GM19438 (cell line): ENCODE measurements at regions not wholly inside any gene's neighbourhood (a gene's known extent, or its start where the extent isn't known, plus 50 kb on each side); places are given as distances from the start of the nearest gene placed in this dataset.
A peak's percentile ranks its signal among the peaks of the same experiment; 100 is the strongest.

Experiments
- ATAC-seq: cut with Tn5 transposase; IDR thresholded peaks from one replicate; pipeline ENCODE4 v1.9.1; 2021; ENCODE audit warnings: low read depth; ENCODE audit not compliant: unreplicated experiment

GRCh38 chr20:24148372-24148771 lies 159.8 kb upstream of the GGTLC1 start:
- ATAC-seq, result peak; percentile 84

- peak; percentile 8 for ATAC-seq
These were observed 159.4 kb upstream of the GGTLC1 start for GRCh38 chr20:24147961-24148360.

- ATAC-seq, result no peak
These were observed 158.9 kb upstream of the GGTLC1 start for GRCh38 chr20:24147479-24147878.

- no peak for ATAC-seq
These were observed 157.7 kb upstream of the GGTLC1 start for GRCh38 chr20:24146231-24146634.

GRCh38 chr20:24144371-24144770 lies 155.8 kb upstream of the GGTLC1 start:
- ATAC-seq, result no peak

- no peak for ATAC-seq
These were observed 152.5 kb upstream of the GGTLC1 start for GRCh38 chr20:24141111-24141510.

GRCh38 chr20:24139846-24140245 lies 151.3 kb upstream of the GGTLC1 start:
- no peak for ATAC-seq

- ATAC-seq, result no peak
These were observed 150.4 kb upstream of the GGTLC1 start for GRCh38 chr20:24138951-24139350.

GRCh38 chr20:24138196-24138857 lies 149.7 kb upstream of the GGTLC1 start:
- ATAC-seq, result no peak

GRCh38 chr20:24136659-24137246 lies 148.2 kb upstream of the GGTLC1 start:
- ATAC-seq, result no peak

- ATAC-seq, result no peak
These were observed 147.2 kb upstream of the GGTLC1 start for GRCh38 chr20:24135781-24136180.

- no peak for ATAC-seq
These were observed 146.4 kb upstream of the GGTLC1 start for GRCh38 chr20:24134930-24135329.

GRCh38 chr20:24134284-24134683 lies 145.7 kb upstream of the GGTLC1 start:
- no peak for ATAC-seq

- no peak for ATAC-seq
These were observed 143.7 kb upstream of the GGTLC1 start for GRCh38 chr20:24132246-24132645.

GRCh38 chr20:24131684-24132083 lies 143.1 kb upstream of the GGTLC1 start:
- ATAC-seq, result no peak

- ATAC-seq, result no peak
These were observed 142.7 kb upstream of the GGTLC1 start for GRCh38 chr20:24131281-24131680.

GRCh38 chr20:24129641-24130040 lies 141.1 kb upstream of the GGTLC1 start:
- no peak for ATAC-seq

- no peak for ATAC-seq
These were observed 136.5 kb upstream of the GGTLC1 start for GRCh38 chr20:24124951-24125650.

- no peak for ATAC-seq
These were observed 135.4 kb upstream of the GGTLC1 start for GRCh38 chr20:24124003-24124402.

- no peak for ATAC-seq
These were observed 130.0 kb upstream of the GGTLC1 start for GRCh38 chr20:24118441-24119175.

- no peak for ATAC-seq
These were observed 129.5 kb upstream of the GGTLC1 start for GRCh38 chr20:24118034-24118433.
